Esophagus muscularis mucosa (tissue), 3 donors: ENCODE measurements at regions not wholly inside any gene's neighbourhood (a gene's known extent, or its start where the extent isn't known, plus 50 kb on each side); places are given as distances from the start of the nearest gene placed in this dataset.

Source experiments
- EP300 ChIP-seq: sonication (generic); formaldehyde crosslinking; IDR thresholded peaks from one replicate; pipeline ENCODE4 v1.6.1; 2017; ENCODE audit warnings: antibody characterized with exemption
- TF ChIP-seq, protein P1 (sequence below), 3 experiments: fragments of 200-600 bp in 2 of 3; fragments of 450-650 bp in 1 of 3; sonication (generic) in 2 of 3; IDR thresholded peaks; one replicate each; pipeline ENCODE4 v1.5.1; 2017 to 2019; ENCODE audit warnings: antibody characterized with exemption in 3 of 3, mild to moderate bottlenecking in 2 of 3, moderate library complexity in 1 of 3

- TF ChIP-seq, protein P1, sequence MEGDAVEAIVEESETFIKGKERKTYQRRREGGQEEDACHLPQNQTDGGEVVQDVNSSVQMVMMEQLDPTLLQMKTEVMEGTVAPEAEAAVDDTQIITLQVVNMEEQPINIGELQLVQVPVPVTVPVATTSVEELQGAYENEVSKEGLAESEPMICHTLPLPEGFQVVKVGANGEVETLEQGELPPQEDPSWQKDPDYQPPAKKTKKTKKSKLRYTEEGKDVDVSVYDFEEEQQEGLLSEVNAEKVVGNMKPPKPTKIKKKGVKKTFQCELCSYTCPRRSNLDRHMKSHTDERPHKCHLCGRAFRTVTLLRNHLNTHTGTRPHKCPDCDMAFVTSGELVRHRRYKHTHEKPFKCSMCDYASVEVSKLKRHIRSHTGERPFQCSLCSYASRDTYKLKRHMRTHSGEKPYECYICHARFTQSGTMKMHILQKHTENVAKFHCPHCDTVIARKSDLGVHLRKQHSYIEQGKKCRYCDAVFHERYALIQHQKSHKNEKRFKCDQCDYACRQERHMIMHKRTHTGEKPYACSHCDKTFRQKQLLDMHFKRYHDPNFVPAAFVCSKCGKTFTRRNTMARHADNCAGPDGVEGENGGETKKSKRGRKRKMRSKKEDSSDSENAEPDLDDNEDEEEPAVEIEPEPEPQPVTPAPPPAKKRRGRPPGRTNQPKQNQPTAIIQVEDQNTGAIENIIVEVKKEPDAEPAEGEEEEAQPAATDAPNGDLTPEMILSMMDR (IDR thresholded peaks at IDR 0.05) = no peak
- no peak for TF ChIP-seq EP300
Observed at GRCh38 chr11:115056514-115056913, 378.2 kb downstream of the NXPE2 start.
